NCI-H345 treated with DMSO at 0.1 percent for 48 hours (cell line): ENCODE measurements at regions not wholly inside any gene's neighbourhood (a gene's known extent, or its start where the extent isn't known, plus 50 kb on each side); places are given as distances from the start of the nearest gene placed in this dataset.
"Not testable (repeated sequence)": the region's sequence is repeated elsewhere in the genome, so short reads cannot be mapped to it uniquely, and the experiment has no call there.

Source experiments
- DNase-seq: peaks from one replicate; lab custom pipeline; 2025; ENCODE audit not compliant: unreplicated experiment; lab: John Stamatoyannopoulos, UW

- no peak for DNase-seq
These were observed 137.2 kb upstream of the CENPW start for GRCh38 chr6:126202707-126203106.

- DNase-seq: no peak
These were observed 135.8 kb upstream of the CENPW start for GRCh38 chr6:126204126-126204525.

- no peak for DNase-seq
These were observed 135.3 kb upstream of the CENPW start for GRCh38 chr6:126204598-126204997.

- no peak for DNase-seq
These were observed 133.2 kb upstream of the CENPW start for GRCh38 chr6:126206504-126207246.

- DNase-seq: no peak
These were observed 129.4 kb upstream of the CENPW start for GRCh38 chr6:126210398-126211075.

GRCh38 chr6:126217497-126217896 is 122.4 kb upstream of the CENPW start:
- no peak for DNase-seq

GRCh38 chr6:126220901-126221300 is 119.0 kb upstream of the CENPW start:
- DNase-seq: not testable (repeated sequence)

- DNase-seq: peak; percentile 25
These were observed 111.8 kb upstream of the CENPW start for GRCh38 chr6:126227833-126228702.

- no peak for DNase-seq
These were observed 107.2 kb upstream of the CENPW start for GRCh38 chr6:126232671-126233070.

GRCh38 chr6:126233192-126233591 is 106.7 kb upstream of the CENPW start:
- no peak for DNase-seq

- DNase-seq: no peak
These were observed 104.6 kb upstream of the CENPW start for GRCh38 chr6:126235363-126235762.

- no peak for DNase-seq
These were observed 94.8 kb upstream of the CENPW start for GRCh38 chr6:126245077-126245476.

- no peak for DNase-seq
These were observed 87.8 kb upstream of the CENPW start for GRCh38 chr6:126252154-126252553.

GRCh38 chr6:126253431-126253830 is 86.5 kb upstream of the CENPW start:
- no peak for DNase-seq

GRCh38 chr6:126258150-126258549 is 81.8 kb upstream of the CENPW start:
- no peak for DNase-seq

GRCh38 chr6:126261792-126262421 is 78.0 kb upstream of the CENPW start:
- DNase-seq: no peak

GRCh38 chr6:126264265-126264664 is 75.7 kb upstream of the CENPW start:
- no peak for DNase-seq

- no peak for DNase-seq
These were observed 73.3 kb upstream of the CENPW start for GRCh38 chr6:126266664-126267063.

- DNase-seq: no peak
These were observed 72.3 kb upstream of the CENPW start for GRCh38 chr6:126267626-126268025.

GRCh38 chr6:126268092-126268491 is 71.8 kb upstream of the CENPW start:
- no peak for DNase-seq

- no peak for DNase-seq
These were observed 59.6 kb upstream of the CENPW start for GRCh38 chr6:126280287-126280686.
